Stimulated activated CD4-positive, alpha-beta T cell treated with anti-CD3 and anti-CD28 coated beads, Interleukin-12 subunit alpha, Interleukin-12 subunit beta, amount 100 ng/mL, for 48 hours (primary cell): ENCODE measurements at regions not wholly inside any gene's neighbourhood (a gene's known extent, or its start where the extent isn't known, plus 50 kb on each side); places are given as distances from the start of the nearest gene placed in this dataset.
"Not testable (repeated sequence)": the region's sequence is repeated elsewhere in the genome, so short reads cannot be mapped to it uniquely, and the experiment has no call there.

ENCODE experiments used
- DNase-seq, 3 donors: peaks; one replicate each; pipeline ENCODE4 v3.0.0-alpha.2; 2020; ENCODE audit warnings: low read depth in 2 of 3, low spot score in 1 of 3

DNA sequence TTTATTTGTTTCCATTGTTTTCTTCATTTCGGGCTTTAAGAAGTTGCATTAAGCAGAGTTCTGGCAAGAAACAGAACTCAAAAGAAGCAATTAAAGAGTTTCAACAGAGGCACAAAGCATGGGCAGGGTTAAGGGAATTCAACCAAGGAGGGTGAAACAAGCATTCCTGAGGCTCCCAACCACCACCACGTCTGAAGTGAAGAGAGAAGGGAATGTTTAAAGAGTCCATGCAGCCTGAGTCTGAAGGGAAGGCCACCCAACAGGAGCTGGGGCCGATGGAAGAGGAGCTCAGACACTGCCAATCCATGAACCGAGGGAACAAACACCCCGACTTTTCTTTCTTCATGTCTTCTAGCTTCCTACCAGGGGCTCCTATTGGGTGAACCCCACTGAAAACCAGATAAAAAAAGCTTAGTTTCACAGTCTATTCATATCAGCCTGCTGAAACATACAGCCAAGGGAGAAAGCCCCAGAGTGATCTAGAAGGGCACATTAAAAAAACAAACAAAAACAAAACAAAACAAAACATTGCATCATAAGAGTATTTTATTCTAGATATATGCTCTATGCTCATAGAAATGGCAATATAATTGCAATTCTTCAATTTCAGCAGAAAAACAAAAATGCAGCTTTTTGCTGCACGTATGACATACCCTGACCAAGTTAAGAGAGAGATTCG, 592.1 kb downstream of the TTLL7 start:
- not testable (repeated sequence) for DNase-seq

DNA sequence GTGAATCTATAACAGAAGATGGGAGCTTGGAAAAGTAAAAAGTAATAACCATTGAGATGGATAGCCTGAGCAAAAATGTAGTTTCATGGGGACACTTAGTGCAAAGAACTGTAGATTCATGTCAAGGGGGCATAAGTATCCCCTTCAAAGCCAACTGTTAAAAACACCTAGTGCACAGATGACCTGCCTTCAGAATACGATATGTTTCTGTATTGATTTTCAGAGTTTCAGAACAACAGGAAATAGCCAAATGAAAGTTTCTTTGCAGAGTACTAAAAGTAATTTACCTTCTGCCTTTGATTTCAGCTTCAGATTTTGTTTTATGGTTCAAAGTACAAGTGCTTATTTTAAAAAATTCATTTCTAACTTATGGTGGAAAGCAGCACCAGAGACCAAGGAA, 593.1 kb downstream of the TTLL7 start:
- DNase-seq = not testable (repeated sequence)

DNA sequence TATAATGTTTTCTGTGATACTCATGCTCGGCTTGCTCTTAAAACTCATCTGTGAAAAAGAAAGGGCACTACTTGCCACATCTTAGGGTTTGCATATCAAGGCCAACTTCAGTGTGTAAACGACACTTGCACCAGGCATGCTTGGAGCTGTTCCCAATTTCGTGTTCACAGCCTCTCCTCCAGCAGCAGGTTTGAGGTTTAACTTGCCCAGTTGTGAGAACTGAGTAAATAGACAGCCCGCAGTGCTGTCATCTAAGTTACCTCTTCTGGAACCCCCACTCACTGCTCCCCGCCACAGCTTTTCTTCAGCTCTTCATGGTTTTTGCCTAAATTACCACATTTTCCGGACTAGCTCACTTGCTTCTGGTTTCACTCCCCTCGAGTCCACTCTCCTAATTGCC, 595.4 kb downstream of the TTLL7 start:
- DNase-seq = not testable (repeated sequence)

DNA sequence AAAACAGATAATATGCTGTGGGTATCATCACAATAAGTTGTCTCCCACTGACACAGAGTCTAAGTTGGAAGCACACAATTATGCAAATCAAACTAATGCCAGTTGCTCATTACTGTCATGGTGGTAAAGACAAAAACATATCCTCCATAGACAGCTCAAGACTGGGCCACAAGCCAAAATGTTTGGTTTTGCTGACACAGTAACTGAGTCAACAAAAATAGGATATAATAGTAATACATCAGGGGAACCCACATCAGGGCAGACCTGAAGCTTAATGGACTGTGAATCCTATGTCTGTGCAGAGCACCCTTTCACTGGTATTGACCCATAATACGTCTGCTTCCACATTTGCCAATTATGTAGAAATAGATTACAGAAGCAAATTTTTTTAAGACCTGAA, 597.8 kb downstream of the TTLL7 start:
- DNase-seq = not testable (repeated sequence)

DNA sequence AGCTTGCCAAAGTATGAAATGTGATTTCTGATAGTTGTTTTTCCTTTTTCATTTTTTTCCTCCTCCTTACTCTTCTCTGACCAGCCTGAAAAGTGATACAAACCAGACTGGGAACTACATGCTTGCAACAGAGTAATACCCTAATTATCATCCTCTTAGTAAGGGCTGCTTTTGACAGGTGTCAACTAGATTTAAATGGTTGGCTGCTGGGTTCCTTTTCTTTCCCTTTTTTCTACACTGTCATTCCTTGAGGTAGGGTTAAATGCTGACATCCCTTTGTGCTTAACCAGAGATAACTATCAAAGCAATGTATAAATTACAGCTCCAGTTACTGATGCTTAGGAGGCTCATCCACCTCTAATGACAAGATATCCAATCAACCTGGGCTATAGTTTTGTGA, 598.8 kb downstream of the TTLL7 start:
- not testable (repeated sequence) for DNase-seq

DNA sequence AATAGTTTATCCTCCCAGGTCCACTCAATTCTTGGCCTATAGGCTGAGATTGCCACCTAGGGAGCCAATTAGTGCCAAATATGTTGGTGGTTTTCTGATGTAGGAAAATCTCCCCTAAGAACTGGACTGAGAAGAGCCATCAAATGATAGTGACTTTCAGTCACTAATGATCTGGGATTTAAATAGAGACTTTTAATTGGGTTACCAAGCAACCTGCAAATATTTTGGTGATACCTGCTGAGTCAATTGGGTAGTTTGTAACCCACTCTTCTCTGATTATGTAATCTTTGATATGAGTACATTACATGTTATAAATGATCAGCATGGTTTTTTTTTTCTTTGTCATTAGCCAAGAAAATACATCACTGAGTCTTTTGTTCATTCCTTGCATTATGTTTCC, 600.8 kb downstream of the TTLL7 start:
- not testable (repeated sequence) for DNase-seq

DNA sequence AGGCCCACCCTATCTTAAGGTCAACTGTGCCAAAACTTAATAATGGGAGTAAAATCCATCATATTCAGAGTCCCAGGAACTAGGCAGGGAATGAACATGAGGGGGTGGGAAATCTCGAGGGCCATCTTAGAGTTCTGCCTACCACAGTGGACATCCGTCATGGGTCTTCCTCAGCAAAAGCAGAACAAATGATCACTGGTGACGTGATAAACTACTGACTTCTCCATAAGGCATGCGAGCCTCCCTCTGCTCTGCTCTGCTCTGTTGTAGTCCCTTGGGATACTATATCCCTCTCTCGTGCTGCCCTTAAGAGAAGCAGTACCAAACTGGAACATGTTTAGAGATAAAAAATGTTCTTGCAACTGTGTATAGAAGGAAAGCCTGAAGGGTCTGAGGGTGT, 603.8 kb downstream of the TTLL7 start:
- DNase-seq = not testable (repeated sequence)

DNA sequence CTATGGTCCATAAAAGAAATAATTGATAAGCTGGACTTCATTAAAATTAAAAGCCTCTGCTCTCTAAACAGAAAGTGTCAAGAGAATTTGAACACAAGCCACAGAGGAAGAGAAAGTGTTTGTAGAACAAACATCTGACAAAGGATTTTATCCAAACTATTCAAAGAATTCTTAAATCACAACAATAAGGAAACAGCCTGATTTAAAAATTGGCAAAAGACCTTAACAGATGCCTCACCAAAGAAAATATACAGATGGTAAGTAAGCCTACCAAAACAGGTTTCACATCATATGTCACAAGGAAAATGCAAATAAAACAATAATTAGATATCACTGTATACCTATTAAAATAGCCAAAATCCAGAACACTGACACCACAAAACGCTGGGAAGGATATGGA, 612.0 kb downstream of the TTLL7 start:
- DNase-seq = not testable (repeated sequence)

DNA sequence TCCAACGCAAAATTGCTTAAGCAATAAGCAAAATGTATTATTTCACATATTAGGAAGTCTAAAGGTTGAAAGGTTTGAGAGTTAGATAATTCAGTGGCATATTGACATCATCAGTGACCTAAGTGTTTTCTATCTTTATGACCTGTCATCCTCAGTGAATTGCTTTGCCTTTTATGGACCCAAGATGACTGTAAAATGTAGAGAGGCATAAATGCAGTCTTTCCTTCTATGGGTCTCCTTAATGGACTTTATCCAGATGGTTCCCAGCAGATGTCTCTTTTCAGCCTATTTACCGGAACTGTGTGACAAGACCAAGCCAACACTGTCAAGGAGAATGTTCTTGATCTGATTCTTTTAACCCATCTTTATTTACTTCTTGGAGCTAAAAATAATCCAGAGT, 615.8 kb downstream of the TTLL7 start:
- DNase-seq = not testable (repeated sequence)

DNA sequence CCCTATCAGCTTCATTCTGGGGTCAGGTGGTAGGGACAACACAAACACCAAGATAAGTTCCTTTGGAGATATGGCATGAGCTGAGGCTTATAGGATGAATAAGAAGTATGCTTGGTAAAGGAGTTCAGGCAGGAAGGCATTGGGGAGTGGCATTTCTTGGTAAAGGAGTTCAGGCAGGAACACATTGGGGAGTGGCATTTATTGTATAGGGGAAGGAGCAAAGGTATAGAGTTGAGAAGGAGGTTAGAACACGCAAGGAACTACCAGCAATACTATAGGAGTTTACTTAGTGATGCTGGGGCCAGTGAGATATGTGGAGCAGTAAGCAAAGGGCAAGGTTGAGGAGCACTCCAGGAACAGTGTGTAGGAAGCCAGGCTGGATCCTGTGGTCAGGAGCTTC, 625.9 kb downstream of the TTLL7 start:
- DNase-seq = not testable (repeated sequence)

DNA sequence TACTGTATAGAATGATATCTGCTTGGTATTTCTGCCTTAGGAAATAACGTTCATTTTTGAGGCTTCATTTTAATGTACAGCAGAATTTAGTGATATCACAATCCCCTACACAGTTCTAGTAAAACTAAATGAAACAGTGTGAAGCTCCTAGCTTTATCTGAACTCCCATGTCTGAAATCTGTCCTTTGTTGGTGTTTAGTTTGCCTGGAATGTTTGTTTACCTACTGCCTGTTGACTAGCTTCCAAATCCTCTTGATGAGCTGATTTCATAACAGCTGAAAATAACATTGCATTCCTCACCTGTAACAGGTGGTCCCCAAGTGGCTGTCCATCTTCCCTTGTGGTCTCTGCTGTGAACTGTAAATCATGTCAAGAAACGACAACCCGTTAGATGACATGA, 629.1 kb downstream of the TTLL7 start:
- not testable (repeated sequence) for DNase-seq

DNA sequence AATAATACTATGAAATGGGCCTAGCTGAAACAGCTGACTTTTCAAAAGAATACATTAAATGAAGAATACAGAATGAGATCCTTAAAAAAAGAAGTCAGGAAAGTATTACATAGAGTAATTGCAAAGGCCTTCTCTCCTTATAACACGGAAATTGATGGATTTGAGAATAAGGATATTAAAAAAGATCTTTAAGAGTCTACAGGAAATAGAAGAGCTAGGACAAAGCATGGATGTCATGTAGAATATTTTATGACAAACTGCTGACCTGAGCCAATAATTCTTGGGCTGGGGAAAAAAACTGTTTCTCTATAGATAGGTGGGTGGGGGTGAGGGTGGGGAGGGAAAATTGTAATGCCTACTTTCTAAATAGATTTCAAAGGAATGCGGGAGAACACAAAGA, 633.6 kb downstream of the TTLL7 start:
- DNase-seq = not testable (repeated sequence)

DNA sequence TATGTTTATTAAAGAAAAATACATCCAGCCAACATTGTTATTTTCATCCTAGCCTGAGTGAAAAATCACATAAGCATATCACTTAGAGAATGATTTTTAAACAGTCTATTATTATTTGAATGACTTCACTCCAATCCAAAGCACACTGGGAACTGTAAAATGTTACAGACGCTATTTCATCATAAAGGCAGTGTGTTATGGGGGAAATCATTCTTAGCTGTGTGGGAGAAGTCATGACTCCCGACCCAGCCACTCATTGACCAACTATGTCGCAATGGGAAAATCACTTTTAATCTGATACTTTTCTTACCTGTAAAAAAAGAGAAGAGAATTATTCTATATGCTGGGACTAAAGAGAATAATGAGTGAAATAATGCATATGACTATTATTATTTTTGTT, 653.6 kb downstream of the TTLL7 start:
- DNase-seq = not testable (repeated sequence)

DNA sequence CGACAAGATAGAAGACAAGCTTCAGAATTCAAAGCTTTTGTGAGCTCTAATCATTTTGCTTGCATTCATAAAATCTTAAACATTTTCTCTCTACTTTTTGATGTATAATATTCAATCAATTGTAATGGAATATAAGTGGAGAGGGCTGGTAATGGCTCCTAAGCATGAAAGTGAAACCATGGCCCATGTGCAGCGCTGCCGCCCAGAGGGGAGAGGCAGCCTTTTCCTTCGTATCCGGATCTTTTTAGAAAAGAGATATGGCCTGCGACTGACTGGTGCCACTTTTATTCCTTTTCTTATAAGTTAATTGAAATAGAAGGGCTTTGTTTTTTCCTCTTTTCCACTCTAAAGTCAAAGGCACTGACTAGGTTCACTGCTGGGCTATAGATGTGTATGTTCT, 655.2 kb downstream of the TTLL7 start:
- DNase-seq = not testable (repeated sequence)

DNA sequence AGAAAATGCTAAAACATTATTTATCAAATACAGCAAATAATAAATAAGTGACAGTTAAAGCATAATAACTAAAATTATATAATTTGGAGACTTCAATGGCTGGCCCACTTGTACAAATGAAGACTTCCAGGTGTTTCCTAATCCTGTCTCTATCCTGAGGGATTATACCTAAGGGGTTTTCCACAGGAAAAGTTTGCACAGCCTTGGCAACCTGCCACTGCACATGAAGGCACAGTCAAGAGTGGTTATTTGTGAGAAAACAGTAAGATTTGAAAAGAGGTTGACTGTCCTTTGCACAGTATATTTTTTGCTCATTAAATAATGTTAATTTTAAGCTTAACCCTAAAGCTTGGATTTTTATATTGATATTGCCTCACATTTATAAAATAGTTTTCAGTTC, 655.9 kb downstream of the TTLL7 start:
- DNase-seq = not testable (repeated sequence)

DNA sequence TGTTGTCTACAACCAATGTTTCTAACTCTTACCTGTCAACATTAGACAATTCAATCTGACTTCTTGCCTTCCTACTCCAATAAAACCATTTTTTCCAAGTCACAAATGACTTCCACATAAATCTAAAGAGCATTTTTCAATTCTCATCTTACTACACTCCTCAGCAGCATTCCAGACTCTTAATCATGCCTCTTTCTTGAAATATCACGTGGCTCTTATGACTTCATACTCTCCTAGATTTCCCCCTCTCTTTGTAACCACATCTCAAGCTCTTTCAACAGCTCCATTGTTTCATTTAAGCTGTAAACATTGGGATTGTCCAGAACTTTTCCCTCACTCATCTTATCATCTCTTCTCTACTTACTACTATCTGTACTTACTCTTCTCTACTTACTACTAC, 666.6 kb downstream of the TTLL7 start:
- not testable (repeated sequence) for DNase-seq

DNA sequence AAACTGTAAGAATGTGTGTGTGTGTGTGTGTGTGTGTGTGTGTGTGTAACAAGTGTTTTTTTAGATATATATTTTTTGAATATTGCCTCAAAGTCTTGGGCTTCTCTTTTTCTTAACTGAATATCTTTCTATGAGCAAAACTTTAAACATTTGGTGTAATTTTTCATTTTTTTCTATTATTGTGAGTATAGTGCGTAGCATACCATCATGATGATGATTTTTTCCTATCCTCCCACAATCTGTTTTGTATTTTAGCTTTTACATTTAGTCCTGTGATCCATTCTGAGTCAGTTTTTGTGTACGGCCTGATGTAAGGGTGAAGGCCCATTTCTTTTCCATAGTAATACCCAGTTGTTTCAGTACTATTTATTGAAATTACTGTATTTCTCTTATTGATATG, 680.6 kb downstream of the TTLL7 start:
- no peak for DNase-seq

DNA sequence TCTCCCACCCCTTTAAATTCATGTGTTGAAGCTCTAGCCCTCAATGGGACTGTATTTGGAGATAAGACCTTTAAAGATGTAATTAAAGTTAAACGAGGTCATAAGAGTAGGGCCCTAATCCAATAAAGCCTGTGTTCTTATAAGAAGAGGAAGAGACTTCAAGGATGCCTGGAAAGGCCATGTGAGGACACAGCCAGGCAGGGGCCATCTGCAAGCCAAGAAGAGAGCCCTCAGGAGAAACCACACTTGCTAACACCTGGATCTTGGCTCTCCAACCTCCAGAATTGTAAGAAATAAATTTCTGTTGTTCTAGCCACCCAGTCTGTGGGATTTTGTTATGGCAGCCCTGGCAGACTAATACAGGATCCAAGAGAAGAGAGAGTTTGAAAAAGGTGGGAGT, 683.5 kb downstream of the TTLL7 start:
- not testable (repeated sequence) for DNase-seq

DNA sequence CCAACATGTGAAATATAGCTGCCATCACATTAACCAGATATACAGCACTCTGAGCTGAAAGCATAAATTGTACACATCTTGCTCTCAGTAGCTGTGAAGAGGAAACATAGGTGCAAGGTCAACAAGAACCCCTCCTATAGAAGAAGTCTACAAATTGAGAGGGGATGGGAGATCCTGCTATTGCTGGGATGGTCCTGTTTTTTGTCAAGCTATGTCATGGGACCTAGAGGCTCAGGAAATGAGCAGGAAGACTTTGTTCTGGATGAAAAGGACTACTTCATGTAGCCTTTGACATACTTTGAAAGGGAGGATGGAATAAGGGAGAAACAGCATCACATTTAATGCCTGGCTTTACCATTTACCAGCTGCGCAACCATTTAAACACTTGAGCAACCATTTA, 688.8 kb downstream of the TTLL7 start:
- not testable (repeated sequence) for DNase-seq

DNA sequence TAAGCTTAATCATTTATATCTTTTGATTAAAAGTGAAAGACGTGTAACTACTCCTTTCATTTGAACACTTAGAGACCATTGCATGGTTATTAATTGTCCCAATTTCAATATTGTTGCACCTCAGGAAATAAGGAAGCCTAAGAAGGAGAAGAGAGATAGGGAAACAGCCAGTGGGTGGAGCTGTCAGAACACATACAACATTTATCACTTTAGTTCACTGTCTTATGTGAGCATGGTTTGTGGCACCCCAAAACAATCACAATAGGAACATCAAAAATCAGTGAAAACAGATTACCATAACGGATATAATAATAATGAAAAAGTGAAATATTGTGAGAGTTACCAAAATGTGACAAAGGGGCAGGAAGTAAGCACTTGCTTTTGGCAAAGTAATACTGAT, 689.9 kb downstream of the TTLL7 start:
- DNase-seq = not testable (repeated sequence)

DNA sequence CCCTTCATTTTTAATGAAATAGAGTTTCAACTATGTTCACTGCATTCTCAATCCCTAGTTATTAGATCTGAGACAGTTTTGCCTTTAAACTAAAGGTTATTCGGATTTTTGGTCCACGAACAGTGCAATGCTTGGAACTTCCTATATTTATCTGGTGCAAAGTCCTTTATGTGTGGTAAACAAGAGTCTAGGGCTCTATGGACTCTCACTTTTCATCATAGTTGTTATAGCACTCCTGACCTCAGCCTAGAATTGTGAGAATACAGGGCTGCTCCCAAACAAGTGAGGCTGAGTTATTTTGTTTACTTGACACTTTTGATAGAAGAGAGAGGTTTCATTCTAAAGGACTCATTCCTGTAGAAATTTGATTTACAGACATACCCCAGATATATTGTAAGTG, 692.1 kb downstream of the TTLL7 start:
- DNase-seq = not testable (repeated sequence)

DNA sequence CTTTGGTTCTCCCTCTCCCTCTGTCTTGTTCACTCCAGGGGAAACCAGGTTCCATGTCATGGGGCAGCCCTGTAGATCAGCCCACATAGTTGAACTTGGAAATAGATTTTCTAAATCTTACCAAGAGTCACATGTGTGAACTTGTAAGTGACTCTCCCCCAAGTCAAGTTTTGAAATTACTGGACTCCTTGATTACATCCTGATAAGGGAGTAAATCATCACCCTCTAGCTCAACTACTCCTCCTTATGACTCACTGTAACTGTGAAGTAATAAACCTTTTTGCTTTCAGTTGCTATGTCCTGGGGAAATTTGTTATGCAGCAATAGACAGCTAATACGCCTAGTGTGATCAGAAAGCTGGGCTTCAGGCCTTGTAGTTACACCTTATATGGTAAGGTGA, 703.3 kb downstream of the TTLL7 start:
- DNase-seq = not testable (repeated sequence)

DNA sequence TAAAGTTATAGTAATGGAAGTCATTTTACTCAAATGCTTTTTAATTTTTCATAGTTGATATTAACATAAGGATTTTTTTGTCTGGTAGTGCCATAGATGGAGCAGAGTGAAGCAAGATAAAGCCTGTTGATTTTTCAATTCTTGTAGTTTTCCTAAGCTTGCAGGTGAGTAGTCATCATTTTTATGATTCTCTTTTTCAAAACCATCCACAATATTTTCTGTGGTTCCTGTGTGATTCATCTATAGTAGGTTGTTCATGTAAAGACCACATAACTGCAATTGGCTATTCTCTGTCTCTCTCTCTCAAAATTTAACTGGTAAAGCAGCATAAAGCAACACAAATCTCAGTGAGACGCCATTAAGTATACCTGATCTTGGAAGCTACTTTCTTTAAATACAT, 711.5 kb downstream of the TTLL7 start:
- DNase-seq = not testable (repeated sequence)
